HL-60 (cell line): ENCODE measurements at regions not wholly inside any gene's neighbourhood (a gene's known extent, or its start where the extent isn't known, plus 50 kb on each side); places are given as distances from the start of the nearest gene placed in this dataset.

Experiments used
- TF ChIP-seq, protein P1 (sequence below): IDR thresholded peaks from one replicate; pipeline ENCODE4 v1.5.1; 2011; ENCODE audit warnings: low read length, control low read depth, inconsistent platforms; ENCODE audit not compliant: insufficient read depth
- TF ChIP-seq, protein P2 (sequence below): IDR thresholded peaks from 2 replicates; pipeline ENCODE4 v1.6.1; 2012; ENCODE audit warnings: low read depth; ENCODE audit not compliant: insufficient replicate concordance

DNA sequence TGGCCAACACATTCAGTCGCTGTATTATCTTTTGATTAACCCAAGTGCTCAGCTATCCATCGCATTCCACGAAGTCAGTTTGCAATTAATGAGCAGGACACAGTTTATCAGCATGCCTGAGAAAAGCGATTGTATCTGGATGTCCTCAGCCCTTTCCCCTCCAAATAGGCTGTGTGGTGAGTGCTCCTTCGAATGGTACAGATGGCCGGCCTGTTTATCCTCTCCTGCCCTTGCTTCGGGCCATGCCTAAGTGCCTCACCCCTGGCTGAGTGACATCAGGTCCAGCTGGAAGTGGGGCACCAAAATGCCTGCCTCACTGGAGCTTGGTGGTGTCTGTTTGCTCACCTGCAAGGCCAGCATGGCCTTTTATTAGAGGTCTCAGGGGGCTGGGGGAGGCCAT, 317.3 kb downstream of the GADD45G start:
- TF ChIP-seq, protein P1, sequence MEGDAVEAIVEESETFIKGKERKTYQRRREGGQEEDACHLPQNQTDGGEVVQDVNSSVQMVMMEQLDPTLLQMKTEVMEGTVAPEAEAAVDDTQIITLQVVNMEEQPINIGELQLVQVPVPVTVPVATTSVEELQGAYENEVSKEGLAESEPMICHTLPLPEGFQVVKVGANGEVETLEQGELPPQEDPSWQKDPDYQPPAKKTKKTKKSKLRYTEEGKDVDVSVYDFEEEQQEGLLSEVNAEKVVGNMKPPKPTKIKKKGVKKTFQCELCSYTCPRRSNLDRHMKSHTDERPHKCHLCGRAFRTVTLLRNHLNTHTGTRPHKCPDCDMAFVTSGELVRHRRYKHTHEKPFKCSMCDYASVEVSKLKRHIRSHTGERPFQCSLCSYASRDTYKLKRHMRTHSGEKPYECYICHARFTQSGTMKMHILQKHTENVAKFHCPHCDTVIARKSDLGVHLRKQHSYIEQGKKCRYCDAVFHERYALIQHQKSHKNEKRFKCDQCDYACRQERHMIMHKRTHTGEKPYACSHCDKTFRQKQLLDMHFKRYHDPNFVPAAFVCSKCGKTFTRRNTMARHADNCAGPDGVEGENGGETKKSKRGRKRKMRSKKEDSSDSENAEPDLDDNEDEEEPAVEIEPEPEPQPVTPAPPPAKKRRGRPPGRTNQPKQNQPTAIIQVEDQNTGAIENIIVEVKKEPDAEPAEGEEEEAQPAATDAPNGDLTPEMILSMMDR = no peak
- TF ChIP-seq, protein P2, sequence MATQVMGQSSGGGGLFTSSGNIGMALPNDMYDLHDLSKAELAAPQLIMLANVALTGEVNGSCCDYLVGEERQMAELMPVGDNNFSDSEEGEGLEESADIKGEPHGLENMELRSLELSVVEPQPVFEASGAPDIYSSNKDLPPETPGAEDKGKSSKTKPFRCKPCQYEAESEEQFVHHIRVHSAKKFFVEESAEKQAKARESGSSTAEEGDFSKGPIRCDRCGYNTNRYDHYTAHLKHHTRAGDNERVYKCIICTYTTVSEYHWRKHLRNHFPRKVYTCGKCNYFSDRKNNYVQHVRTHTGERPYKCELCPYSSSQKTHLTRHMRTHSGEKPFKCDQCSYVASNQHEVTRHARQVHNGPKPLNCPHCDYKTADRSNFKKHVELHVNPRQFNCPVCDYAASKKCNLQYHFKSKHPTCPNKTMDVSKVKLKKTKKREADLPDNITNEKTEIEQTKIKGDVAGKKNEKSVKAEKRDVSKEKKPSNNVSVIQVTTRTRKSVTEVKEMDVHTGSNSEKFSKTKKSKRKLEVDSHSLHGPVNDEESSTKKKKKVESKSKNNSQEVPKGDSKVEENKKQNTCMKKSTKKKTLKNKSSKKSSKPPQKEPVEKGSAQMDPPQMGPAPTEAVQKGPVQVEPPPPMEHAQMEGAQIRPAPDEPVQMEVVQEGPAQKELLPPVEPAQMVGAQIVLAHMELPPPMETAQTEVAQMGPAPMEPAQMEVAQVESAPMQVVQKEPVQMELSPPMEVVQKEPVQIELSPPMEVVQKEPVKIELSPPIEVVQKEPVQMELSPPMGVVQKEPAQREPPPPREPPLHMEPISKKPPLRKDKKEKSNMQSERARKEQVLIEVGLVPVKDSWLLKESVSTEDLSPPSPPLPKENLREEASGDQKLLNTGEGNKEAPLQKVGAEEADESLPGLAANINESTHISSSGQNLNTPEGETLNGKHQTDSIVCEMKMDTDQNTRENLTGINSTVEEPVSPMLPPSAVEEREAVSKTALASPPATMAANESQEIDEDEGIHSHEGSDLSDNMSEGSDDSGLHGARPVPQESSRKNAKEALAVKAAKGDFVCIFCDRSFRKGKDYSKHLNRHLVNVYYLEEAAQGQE = no peak
